ENCODE measurements at regions not wholly inside any gene's neighbourhood (a gene's known extent, or its start where the extent isn't known, plus 50 kb on each side); places are given as distances from the start of the nearest gene placed in this dataset.

GRCh38 chr10:108861181-108861754, 1062.0 kb downstream of the XPNPEP1 start:
- TF ChIP-seq, protein P1, sequence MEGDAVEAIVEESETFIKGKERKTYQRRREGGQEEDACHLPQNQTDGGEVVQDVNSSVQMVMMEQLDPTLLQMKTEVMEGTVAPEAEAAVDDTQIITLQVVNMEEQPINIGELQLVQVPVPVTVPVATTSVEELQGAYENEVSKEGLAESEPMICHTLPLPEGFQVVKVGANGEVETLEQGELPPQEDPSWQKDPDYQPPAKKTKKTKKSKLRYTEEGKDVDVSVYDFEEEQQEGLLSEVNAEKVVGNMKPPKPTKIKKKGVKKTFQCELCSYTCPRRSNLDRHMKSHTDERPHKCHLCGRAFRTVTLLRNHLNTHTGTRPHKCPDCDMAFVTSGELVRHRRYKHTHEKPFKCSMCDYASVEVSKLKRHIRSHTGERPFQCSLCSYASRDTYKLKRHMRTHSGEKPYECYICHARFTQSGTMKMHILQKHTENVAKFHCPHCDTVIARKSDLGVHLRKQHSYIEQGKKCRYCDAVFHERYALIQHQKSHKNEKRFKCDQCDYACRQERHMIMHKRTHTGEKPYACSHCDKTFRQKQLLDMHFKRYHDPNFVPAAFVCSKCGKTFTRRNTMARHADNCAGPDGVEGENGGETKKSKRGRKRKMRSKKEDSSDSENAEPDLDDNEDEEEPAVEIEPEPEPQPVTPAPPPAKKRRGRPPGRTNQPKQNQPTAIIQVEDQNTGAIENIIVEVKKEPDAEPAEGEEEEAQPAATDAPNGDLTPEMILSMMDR (IDR thresholded peaks at IDR 0.05; ENCODE audit: low read length): no peak
- no peak for TF ChIP-seq EZH2 (IDR thresholded peaks at IDR 0.05; ENCODE audit: borderline replicate concordance, low read length)
- Histone ChIP-seq H3K9ac (ENCODE audit: low read length) (no peak overlapping the region), H3K4me1 (ENCODE audit: insufficient read depth, low read length, severe bottlenecking) (no peaks in the 10 kb centered on the region), H3F3A (ENCODE audit: insufficient read depth, low read length) (no peaks in the 10 kb centered on the region), H3K9me3 (ENCODE audit: low read length) (no peaks in the 10 kb centered on the region), H3K4me2 (ENCODE audit: low read length) (no peak overlapping the region), H3K79me2 (ENCODE audit: insufficient read depth, low read length) (no peaks in the 10 kb centered on the region), H3K27ac (ENCODE audit: low read depth, low read length, poor library complexity, severe bottlenecking) (no peak overlapping the region), H3K27me3 (ENCODE audit: insufficient read depth, low read length) (no peaks in the 10 kb centered on the region), H3K36me3 (ENCODE audit: insufficient read depth, low read length) (no peaks in the 10 kb centered on the region), H3K9me2 (ENCODE audit: low read depth, low read length) (no peaks in the 10 kb centered on the region), H4K20me1 (ENCODE audit: insufficient read depth, low read length) (no peaks in the 10 kb centered on the region), H2AFZ (ENCODE audit: low read length) (no peak overlapping the region), H3K4me3 (ENCODE audit: low read depth, low read length, poor library complexity, severe bottlenecking) (no peak overlapping the region)

DNA sequence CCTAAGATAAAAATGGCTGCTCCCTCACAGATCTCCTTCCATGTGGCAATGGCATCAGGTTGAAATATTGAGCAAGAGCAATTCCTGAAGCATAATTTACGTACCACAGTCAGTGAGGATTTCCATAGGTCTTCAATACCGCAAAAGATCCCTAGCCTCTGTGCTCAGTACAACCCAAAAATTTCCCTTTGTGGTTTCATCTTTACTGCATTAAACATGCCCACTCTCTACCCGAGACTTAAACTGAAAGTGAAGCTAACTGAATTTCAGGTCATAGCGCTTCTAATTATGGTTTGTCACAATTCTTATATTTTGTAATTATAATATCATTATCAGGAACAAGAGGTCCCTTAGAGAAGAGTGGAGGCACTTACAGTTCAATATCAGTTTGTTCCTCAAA, 1071.1 kb downstream of the XPNPEP1 start:
- Histone ChIP-seq H3K4me2 (ENCODE audit: low read length) (peak overlapping the region; percentile 19), H3K9ac (ENCODE audit: low read length) (no peak overlapping the region), H2AFZ (ENCODE audit: low read length) (no peak overlapping the region; the same call in 1 of the 2 replicates), H3K4me3 (ENCODE audit: low read depth, low read length, poor library complexity, severe bottlenecking) (peak overlapping the region; percentile 21), H4K20me1 (ENCODE audit: insufficient read depth, low read length) (no peaks in the 10 kb centered on the region), H3K79me2 (ENCODE audit: insufficient read depth, low read length) (no peaks in the 10 kb centered on the region), H3F3A (ENCODE audit: insufficient read depth, low read length) (0 out of 2 replicates have a peak, but pooled peaks cover 4% of the 10 kb centered on the region), H3K9me2 (ENCODE audit: low read depth, low read length) (no peaks in the 10 kb centered on the region), H3K36me3 (ENCODE audit: insufficient read depth, low read length) (no peaks in the 10 kb centered on the region), H3K27ac (ENCODE audit: low read depth, low read length, poor library complexity, severe bottlenecking) (no peak overlapping the region), H3K27me3 (ENCODE audit: insufficient read depth, low read length) (no peaks in the 10 kb centered on the region), H3K4me1 (ENCODE audit: insufficient read depth, low read length, severe bottlenecking) (peaks cover 36% of the 10 kb centered on the region), H3K9me3 (ENCODE audit: low read length) (no peaks in the 10 kb centered on the region)
- TF ChIP-seq, protein P1 (IDR thresholded peaks at IDR 0.05; ENCODE audit: low read length): no peak
- no peak for TF ChIP-seq EZH2 (IDR thresholded peaks at IDR 0.05; ENCODE audit: borderline replicate concordance, low read length)

DNA sequence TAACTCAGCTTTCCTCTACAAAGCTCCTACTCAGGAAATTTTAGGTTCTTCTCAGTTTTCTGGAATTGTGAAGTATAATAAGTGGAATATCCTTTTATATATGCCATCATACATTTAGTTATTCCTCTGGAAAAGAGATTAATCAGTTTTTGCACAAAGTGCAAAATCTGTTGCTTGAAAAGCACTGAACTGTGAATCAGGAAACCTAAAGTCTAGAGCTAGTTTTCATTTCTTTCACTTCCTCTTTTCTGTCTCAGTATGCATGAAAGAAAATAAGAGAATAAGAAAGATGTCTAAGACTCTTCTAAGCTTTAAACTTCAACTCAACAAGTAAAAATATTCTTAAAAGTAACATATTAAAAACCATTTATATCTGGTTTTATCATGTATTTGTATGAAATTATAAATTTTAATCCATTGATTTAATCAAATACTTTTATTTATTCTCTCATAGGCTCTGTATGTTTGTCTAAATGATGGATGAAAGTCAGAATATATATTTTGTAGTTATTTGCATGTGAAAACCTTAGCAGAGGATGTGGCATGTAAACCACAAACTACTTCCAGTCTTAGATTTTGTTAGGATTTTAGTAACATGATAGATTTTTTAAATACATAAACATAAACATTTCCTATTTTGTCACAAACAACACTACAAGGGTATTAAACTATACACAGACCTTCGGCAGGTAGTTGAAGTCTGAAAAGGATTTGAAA, 1073.0 kb downstream of the XPNPEP1 start:
- Histone ChIP-seq H3K79me2 (ENCODE audit: insufficient read depth, low read length) (no peaks in the 10 kb centered on the region), H4K20me1 (ENCODE audit: insufficient read depth, low read length) (no peaks in the 10 kb centered on the region), H3K27ac (ENCODE audit: low read depth, low read length, poor library complexity, severe bottlenecking) (peak overlapping the region; percentile 66), H3K4me1 (ENCODE audit: insufficient read depth, low read length, severe bottlenecking) (peaks cover 36% of the 10 kb centered on the region), H3K9ac (ENCODE audit: low read length) (no peak overlapping the region), H3K4me2 (ENCODE audit: low read length) (peak overlapping the region; percentile 41), H3F3A (ENCODE audit: insufficient read depth, low read length) (0 out of 2 replicates have a peak, but pooled peaks cover 4% of the 10 kb centered on the region), H3K9me3 (ENCODE audit: low read length) (no peaks in the 10 kb centered on the region), H3K9me2 (ENCODE audit: low read depth, low read length) (no peaks in the 10 kb centered on the region), H3K4me3 (ENCODE audit: low read depth, low read length, poor library complexity, severe bottlenecking) (peak overlapping the region; percentile 23), H2AFZ (ENCODE audit: low read length) (no peak overlapping the region), H3K27me3 (ENCODE audit: insufficient read depth, low read length) (no peaks in the 10 kb centered on the region), H3K36me3 (ENCODE audit: insufficient read depth, low read length) (no peaks in the 10 kb centered on the region)
- no peak for TF ChIP-seq EZH2 (IDR thresholded peaks at IDR 0.05; ENCODE audit: borderline replicate concordance, low read length)
- TF ChIP-seq, protein P1 (IDR thresholded peaks at IDR 0.05; ENCODE audit: low read length): no peak

All from OCI-LY1 (cell line).